ENCODE measurements at regions not wholly inside any gene's neighbourhood (a gene's known extent, or its start where the extent isn't known, plus 50 kb on each side); places are given as distances from the start of the nearest gene placed in this dataset.

GRCh38 chr4:147039976-147040575, 94.4 kb upstream of the TTC29 start:
- H3K4me1 ChIP-seq, result no peaks in the 10 kb centered on the region
- no peak overlapping the region for H3K4me3 ChIP-seq
- no peaks in the 10 kb centered on the region for H3K36me3 ChIP-seq
- ATAC-seq (no peak), DNase-seq (peak in 1 of 4 donors; percentile 35)
- H3K27me3 ChIP-seq, result no peaks in the 10 kb centered on the region
- no peaks in the 10 kb centered on the region for H3K9me3 ChIP-seq
- TF ChIP-seq CTCF (IDR thresholded peaks at IDR 0.05), result no peak
- intact Hi-C loops (cut with DNase I), result no loop called here
- no peak overlapping the region for H3K27ac ChIP-seq

GRCh38 chr4:147040874-147041273, 95.2 kb upstream of the TTC29 start:
- Histone ChIP-seq H3K4me3 (no peak overlapping the region), H3K27ac (no peak overlapping the region), H3K9me3 (no peaks in the 10 kb centered on the region), H3K27me3 (no peaks in the 10 kb centered on the region), H3K36me3 (no peaks in the 10 kb centered on the region), H3K4me1 (no peaks in the 10 kb centered on the region)
- TF ChIP-seq CTCF (IDR thresholded peaks at IDR 0.05), result no peak
- ATAC-seq (no peak), DNase-seq (no peak)
- intact Hi-C loops (cut with DNase I), result no loop called here

DNA sequence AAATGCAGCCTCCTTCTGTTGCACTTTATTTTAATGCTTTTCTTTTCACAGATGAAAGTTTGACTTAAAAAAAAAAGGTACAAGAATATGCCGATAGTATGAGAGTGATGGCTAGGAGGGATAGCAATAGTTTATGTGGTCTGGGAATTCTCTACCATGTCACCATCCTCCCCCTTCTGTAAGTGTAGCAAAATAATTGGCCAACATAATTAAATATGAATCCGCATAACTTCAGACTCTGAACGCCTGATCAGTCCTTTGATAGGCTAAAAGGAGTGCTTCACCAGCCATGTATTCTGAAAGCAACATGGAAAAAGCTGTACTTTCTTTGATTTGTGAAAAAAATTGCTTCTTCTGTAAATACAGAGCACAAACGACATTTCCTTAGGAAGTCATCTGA, 95.7 kb upstream of the TTC29 start:
- Histone ChIP-seq H3K9me3 (no peaks in the 10 kb centered on the region), H3K27ac (no peak overlapping the region), H3K36me3 (no peaks in the 10 kb centered on the region), H3K4me1 (no peaks in the 10 kb centered on the region), H3K27me3 (no peaks in the 10 kb centered on the region), H3K4me3 (no peak overlapping the region)
- no peak for TF ChIP-seq CTCF (IDR thresholded peaks at IDR 0.05)
- no peak for ATAC-seq
- DNase-seq, result no peak
- intact Hi-C loops (cut with DNase I), result no loop called here

GRCh38 chr4:147042046-147042445, 96.4 kb upstream of the TTC29 start:
- no peak for ATAC-seq
- DNase-seq, result no peak
- intact Hi-C loops (cut with DNase I), result no loop called here
- H3K9me3 ChIP-seq, result no peaks in the 10 kb centered on the region
- no peaks in the 10 kb centered on the region for H3K36me3 ChIP-seq
- H3K4me3 ChIP-seq, result no peak overlapping the region
- H3K27ac ChIP-seq, result no peak overlapping the region
- H3K4me1 ChIP-seq, result no peaks in the 10 kb centered on the region
- TF ChIP-seq CTCF (IDR thresholded peaks at IDR 0.05), result no peak
- H3K27me3 ChIP-seq, result no peaks in the 10 kb centered on the region

DNA sequence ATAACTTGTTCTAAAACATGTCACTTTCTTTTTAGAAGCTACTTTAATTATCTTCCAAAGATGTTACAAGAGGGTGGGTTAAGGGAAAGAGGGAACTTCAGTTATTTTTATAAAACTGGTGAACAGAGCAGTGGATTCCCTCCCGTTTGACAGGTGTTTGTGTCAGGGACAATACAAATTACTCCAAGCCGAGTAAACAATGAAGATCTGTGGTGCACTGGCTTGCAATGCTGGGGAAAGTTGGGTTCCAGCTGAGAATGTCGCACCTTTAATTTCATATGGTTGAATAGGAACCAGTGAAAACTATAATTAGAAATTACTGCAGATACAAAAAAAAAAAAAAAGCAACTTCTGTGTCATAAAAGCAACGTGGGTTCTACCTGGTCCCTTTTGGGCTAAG, 98.6 kb upstream of the TTC29 start:
- no peak for ATAC-seq
- Histone ChIP-seq H3K27ac (no peak overlapping the region), H3K36me3 (no peaks in the 10 kb centered on the region), H3K9me3 (no peaks in the 10 kb centered on the region), H3K4me1 (no peaks in the 10 kb centered on the region), H3K27me3 (no peaks in the 10 kb centered on the region), H3K4me3 (no peak overlapping the region)
- DNase-seq, result no peak
- intact Hi-C loops (cut with DNase I), result no loop called here
- no peak for TF ChIP-seq CTCF (IDR thresholded peaks at IDR 0.05)

Measured in left lung (tissue), 4 donors.